ENCODE measurements at regions not wholly inside any gene's neighbourhood (a gene's known extent, or its start where the extent isn't known, plus 50 kb on each side); places are given as distances from the start of the nearest gene placed in this dataset.

DNA sequence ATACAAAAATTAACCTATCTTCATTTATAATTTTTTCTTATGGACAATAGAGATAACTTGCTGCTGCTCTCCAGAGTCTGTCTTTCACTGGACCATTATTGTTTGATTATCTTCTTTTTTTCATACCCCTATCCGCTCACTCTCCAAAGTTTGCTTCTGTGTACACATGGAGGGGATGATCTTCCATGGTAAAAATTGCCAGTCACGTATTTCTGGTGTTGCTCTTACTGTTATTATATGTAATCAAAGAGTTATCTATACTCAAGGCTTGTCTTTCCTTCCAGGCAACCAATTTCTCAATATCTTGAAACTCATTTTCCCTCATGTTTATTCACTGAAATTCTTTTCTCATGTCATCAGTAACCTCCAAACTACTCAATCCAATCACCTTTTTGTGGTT, 817.8 kb upstream of the NECTIN3 start:
- H3K36me3 ChIP-seq: no peaks in the 10 kb centered on the region
- H3K27ac ChIP-seq: no peak overlapping the region
- no peaks in the 10 kb centered on the region for H3K27me3 ChIP-seq
- H3K4me1 ChIP-seq: no peaks in the 10 kb centered on the region
- ATAC-seq (no peak), DNase-seq (no peak)
- intact Hi-C loops (cut with DNase I): no loop called here
- no peak overlapping the region for H3K4me3 ChIP-seq
- H3K9me3 ChIP-seq: no peaks in the 10 kb centered on the region
- TF ChIP-seq, protein P1, sequence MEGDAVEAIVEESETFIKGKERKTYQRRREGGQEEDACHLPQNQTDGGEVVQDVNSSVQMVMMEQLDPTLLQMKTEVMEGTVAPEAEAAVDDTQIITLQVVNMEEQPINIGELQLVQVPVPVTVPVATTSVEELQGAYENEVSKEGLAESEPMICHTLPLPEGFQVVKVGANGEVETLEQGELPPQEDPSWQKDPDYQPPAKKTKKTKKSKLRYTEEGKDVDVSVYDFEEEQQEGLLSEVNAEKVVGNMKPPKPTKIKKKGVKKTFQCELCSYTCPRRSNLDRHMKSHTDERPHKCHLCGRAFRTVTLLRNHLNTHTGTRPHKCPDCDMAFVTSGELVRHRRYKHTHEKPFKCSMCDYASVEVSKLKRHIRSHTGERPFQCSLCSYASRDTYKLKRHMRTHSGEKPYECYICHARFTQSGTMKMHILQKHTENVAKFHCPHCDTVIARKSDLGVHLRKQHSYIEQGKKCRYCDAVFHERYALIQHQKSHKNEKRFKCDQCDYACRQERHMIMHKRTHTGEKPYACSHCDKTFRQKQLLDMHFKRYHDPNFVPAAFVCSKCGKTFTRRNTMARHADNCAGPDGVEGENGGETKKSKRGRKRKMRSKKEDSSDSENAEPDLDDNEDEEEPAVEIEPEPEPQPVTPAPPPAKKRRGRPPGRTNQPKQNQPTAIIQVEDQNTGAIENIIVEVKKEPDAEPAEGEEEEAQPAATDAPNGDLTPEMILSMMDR (IDR thresholded peaks at IDR 0.05): no peak

DNA sequence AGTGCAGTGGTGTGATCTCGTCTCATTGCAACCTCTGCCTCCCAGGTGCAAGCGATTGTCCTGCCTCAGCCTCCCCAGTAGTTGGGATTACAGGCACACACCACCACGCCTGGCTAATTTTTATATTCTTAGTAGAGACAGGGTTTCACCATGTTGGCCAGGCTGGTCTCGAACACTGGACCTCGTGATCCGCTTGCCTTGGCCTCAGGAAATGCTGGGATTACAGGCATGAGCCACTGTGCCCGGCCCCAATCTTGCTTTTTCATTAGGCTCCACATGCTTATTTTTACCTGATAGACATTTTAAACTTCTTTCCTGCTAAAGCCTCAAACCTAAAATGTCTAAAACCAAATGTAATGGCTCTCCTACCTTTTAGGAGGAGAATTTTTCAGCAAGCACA, 817.0 kb upstream of the NECTIN3 start:
- TF ChIP-seq, protein P1 (IDR thresholded peaks at IDR 0.05): no peak
- no peak overlapping the region for H3K27ac ChIP-seq
- ATAC-seq (no peak), DNase-seq (no peak)
- no peaks in the 10 kb centered on the region for H3K36me3 ChIP-seq
- no peak overlapping the region for H3K4me3 ChIP-seq
- H3K9me3 ChIP-seq: no peaks in the 10 kb centered on the region
- intact Hi-C loops (cut with DNase I): no loop called here
- H3K4me1 ChIP-seq: no peaks in the 10 kb centered on the region
- H3K27me3 ChIP-seq: no peaks in the 10 kb centered on the region

DNA sequence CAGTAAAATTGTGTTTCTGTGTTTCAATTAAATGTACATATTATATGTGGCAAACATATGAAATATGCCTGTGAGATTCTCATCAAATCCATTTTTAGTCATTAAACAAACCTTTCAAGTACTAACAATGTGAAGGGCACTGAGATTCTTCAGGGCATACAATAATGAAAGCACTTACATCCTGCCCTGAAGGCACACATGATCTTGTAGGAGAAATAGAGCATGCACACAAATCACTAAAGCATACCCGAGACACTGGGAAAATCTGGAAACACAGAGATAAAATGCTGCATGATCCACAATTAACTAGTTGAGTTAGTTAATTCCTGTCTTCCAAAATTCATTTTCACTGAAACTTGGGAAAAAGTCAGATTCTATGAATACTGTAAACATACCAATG, 810.5 kb upstream of the NECTIN3 start:
- TF ChIP-seq, protein P1 (IDR thresholded peaks at IDR 0.05): no peak
- ATAC-seq (no peak), DNase-seq (no peak)
- Histone ChIP-seq H3K36me3 (no peaks in the 10 kb centered on the region), H3K4me3 (no peak overlapping the region), H3K27ac (no peak overlapping the region), H3K4me1 (no peaks in the 10 kb centered on the region), H3K27me3 (no peaks in the 10 kb centered on the region), H3K9me3 (no peaks in the 10 kb centered on the region)
- intact Hi-C loops (cut with DNase I): no loop called here

DNA sequence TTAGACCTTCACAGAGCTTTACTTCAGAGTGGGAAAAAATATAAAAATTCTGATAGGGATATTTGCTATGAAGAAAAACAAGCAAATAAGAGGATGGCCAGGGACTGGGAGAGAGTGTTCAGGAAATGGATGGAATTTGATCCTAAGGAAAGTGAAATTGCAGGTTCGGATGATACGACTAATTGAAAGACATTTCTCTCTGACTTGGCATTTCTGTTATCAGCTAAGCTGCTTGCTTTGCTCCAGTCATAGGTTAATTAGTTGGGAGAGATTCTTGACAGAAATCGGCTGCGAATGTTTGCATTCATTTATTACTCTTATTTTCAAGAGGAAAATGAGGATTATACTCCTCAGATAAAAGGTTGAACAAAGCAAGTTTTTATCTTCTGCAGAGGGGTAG, 808.7 kb upstream of the NECTIN3 start:
- Histone ChIP-seq H3K4me3 (no peak overlapping the region), H3K27ac (no peak overlapping the region), H3K27me3 (no peaks in the 10 kb centered on the region), H3K9me3 (no peaks in the 10 kb centered on the region), H3K36me3 (no peaks in the 10 kb centered on the region), H3K4me1 (no peaks in the 10 kb centered on the region)
- TF ChIP-seq, protein P1 (IDR thresholded peaks at IDR 0.05): no peak
- ATAC-seq (no peak), DNase-seq (no peak)
- intact Hi-C loops (cut with DNase I): no loop called here

DNA sequence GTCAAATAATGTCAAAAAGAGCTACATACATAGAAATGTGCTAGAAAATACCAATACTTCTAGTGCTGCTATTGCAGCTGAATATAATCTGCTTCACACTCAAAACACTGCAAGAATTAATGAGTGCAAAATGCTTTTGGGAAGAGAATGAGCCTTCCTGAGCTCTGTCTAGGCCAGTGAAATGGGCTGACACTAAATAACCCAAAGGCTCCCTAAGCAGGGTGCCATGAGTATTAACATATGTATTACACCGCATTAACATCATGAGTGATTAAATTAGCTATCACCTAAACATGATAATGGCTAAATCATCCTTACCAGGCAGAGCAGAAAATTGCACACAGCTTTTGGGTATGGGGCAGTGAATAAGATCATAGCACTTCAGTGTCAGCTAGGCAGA, 806.3 kb upstream of the NECTIN3 start:
- intact Hi-C loops (cut with DNase I): no loop called here
- ATAC-seq (no peak), DNase-seq (no peak)
- Histone ChIP-seq H3K4me3 (no peak overlapping the region), H3K27ac (no peak overlapping the region), H3K9me3 (no peaks in the 10 kb centered on the region), H3K4me1 (no peaks in the 10 kb centered on the region), H3K36me3 (no peaks in the 10 kb centered on the region), H3K27me3 (no peaks in the 10 kb centered on the region)
- TF ChIP-seq, protein P1 (IDR thresholded peaks at IDR 0.05): no peak

- Histone ChIP-seq H3K27me3 (no peaks in the 10 kb centered on the region), H3K27ac (no peak overlapping the region), H3K4me3 (no peak overlapping the region), H3K4me1 (no peaks in the 10 kb centered on the region), H3K9me3 (no peaks in the 10 kb centered on the region), H3K36me3 (no peaks in the 10 kb centered on the region)
- intact Hi-C loops (cut with DNase I): no loop called here
- DNase-seq (no peak), ATAC-seq (no peak)
- TF ChIP-seq, protein P1 (IDR thresholded peaks at IDR 0.05): no peak
Measured at GRCh38 chr3:110267304-110267845, 804.2 kb upstream of the NECTIN3 start.

Measured in upper lobe of right lung (tissue), 1 donor.